CD1c-positive myeloid dendritic cell (primary cell): ENCODE measurements at regions not wholly inside any gene's neighbourhood (a gene's known extent, or its start where the extent isn't known, plus 50 kb on each side); places are given as distances from the start of the nearest gene placed in this dataset.

ENCODE experiments used
- DNase-seq: peaks from one replicate; pipeline ENCODE4 v3.0.0-alpha.2; 2016; ENCODE audit errors: extremely low spot score

- no peak for DNase-seq
Observed at GRCh38 chr13:112194167-112194530, 127.2 kb downstream of the SOX1 start.

GRCh38 chr13:112194579-112194978 lies 127.6 kb downstream of the SOX1 start:
- no peak for DNase-seq

GRCh38 chr13:112198396-112199010 lies 131.6 kb downstream of the SOX1 start:
- no peak for DNase-seq

GRCh38 chr13:112200200-112200599 lies 133.3 kb downstream of the SOX1 start:
- DNase-seq = no peak

- DNase-seq = no peak
Observed at GRCh38 chr13:112202266-112202665, 135.3 kb downstream of the SOX1 start.

- no peak for DNase-seq
Observed at GRCh38 chr13:112202966-112203365, 136.0 kb downstream of the SOX1 start.

GRCh38 chr13:112203614-112204013 lies 136.7 kb downstream of the SOX1 start:
- no peak for DNase-seq

- no peak for DNase-seq
Observed at GRCh38 chr13:112204346-112205327, 137.7 kb downstream of the SOX1 start.

GRCh38 chr13:112205990-112206389 lies 139.0 kb downstream of the SOX1 start:
- DNase-seq = no peak

GRCh38 chr13:112207129-112207528 lies 140.2 kb downstream of the SOX1 start:
- DNase-seq = no peak

- DNase-seq = no peak
Observed at GRCh38 chr13:112208656-112209055, 141.7 kb downstream of the SOX1 start.

- DNase-seq = no peak
Observed at GRCh38 chr13:112209266-112209665, 142.3 kb downstream of the SOX1 start.

GRCh38 chr13:112209711-112210110 lies 142.8 kb downstream of the SOX1 start:
- DNase-seq = no peak

GRCh38 chr13:112210371-112210770 lies 143.4 kb downstream of the SOX1 start:
- DNase-seq = no peak

- no peak for DNase-seq
Observed at GRCh38 chr13:112212533-112212932, 145.6 kb downstream of the SOX1 start.

- no peak for DNase-seq
Observed at GRCh38 chr13:112213467-112214255, 146.7 kb downstream of the SOX1 start.

- DNase-seq = no peak
Observed at GRCh38 chr13:112215871-112216270, 148.9 kb downstream of the SOX1 start.

- no peak for DNase-seq
Observed at GRCh38 chr13:112217431-112217830, 150.5 kb downstream of the SOX1 start.

GRCh38 chr13:112218416-112218815 lies 151.5 kb downstream of the SOX1 start:
- DNase-seq = no peak

- no peak for DNase-seq
Observed at GRCh38 chr13:112219740-112220139, 152.8 kb downstream of the SOX1 start.

GRCh38 chr13:112220296-112220875 lies 153.4 kb downstream of the SOX1 start:
- DNase-seq = no peak

GRCh38 chr13:112220925-112221324 lies 154.0 kb downstream of the SOX1 start:
- DNase-seq = no peak
